GM21825 (cell line): ENCODE measurements at regions not wholly inside any gene's neighbourhood (a gene's known extent, or its start where the extent isn't known, plus 50 kb on each side); places are given as distances from the start of the nearest gene placed in this dataset.

ENCODE experiments used
- ATAC-seq: cut with Tn5 transposase; IDR thresholded peaks from one replicate; pipeline ENCODE4 v1.9.1; 2021; ENCODE audit warnings: mild to moderate bottlenecking, moderate library complexity; ENCODE audit not compliant: unreplicated experiment

GRCh38 chr17:68812876-68813584 lies 142.2 kb downstream of the ABCA8 start:
- no peak for ATAC-seq

DNA sequence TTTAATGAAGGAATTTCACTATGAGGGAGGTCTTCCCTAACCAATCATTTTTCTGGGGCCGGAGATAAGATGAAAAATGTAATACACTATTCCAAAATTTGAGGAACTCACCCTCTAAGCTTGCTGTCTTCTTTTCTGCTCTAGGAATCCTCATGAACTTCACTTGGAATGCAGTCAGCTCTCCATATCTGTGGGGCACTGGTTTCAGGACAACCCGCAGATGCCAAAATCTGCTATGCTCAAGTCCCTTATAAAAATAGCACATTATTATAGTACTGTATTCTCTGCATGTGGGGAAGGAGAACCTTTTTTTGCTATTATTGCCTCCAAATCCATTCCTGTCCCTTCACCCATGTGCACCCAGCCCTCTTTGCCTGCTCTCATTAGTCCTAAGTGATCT lies 146.0 kb downstream of the ABCA8 start:
- ATAC-seq = no peak

DNA sequence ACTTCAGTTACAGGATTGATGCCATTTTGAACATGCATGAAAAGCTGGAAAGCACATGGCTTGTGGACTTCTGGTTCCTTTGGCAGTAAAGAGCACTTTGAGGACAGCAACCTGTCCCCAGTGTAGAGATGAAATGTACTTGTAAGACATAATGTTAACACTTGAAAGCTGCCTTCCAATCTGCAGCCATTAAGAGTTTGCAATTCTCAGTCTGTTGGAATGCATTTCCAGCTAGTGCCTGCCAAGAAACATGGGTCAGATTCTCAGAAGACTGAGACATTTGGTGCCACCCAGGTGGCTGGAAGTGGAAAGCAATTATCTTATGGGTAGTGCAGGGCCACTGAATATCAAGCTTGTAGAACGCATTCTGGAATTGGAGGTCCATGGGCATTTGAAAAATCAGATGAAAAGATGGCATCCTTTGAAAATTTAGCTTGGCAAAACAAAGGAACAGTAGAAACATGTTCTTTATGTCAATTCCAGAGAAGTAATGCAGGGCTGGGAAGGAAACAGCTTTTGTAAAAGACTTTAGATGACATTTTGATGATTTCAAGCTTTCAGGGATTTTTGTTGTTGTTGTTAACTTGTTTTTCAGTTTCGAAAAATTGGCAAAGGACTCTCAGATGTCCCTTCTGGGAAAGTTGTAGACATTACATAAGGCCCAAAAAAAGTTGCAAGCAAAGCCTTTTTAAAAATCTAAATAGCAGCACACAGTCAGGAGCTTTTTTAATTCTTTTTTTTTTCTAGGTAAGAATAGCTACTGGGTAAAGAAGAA lies 147.0 kb downstream of the ABCA8 start:
- ATAC-seq = no peak

- no peak for ATAC-seq
These were observed 149.6 kb downstream of the ABCA8 start for GRCh38 chr17:68805609-68806008.

DNA sequence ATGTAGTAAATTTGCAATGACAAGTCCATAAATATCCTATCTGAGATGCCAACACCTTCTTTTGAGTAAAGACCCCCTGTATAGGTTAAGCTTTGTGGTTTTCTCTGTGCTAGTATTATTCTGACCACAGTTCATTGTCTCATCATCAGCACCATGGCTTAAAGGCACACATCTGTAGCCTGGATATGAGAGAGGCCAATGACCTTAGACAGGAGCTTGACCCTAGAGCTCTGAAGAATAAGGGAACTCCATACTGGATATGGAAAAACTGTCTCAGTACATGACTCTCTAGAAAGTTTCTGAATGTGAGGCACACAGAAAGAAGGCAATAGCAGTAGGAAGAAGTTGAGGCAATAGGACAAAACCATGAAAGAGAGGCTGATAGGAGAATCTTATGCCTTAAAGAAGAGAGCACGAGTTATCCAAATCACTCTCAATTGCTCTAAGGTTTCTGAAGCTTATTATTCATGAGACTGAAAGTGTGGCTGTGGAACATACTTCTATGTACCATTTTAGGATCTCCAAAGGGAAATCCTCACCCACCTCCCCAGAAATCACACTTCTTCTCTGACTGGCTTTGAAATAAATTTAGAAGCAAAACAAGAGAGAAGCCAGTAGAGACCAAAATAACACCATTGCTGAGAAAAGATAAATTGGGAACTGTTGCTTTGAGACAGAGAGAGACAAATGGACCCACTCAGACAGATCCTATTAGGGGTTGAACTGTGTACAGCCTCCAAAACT lies 150.2 kb downstream of the ABCA8 start:
- ATAC-seq = no peak

- ATAC-seq = no peak
These were observed 151.8 kb downstream of the ABCA8 start for GRCh38 chr17:68803164-68803929.

DNA sequence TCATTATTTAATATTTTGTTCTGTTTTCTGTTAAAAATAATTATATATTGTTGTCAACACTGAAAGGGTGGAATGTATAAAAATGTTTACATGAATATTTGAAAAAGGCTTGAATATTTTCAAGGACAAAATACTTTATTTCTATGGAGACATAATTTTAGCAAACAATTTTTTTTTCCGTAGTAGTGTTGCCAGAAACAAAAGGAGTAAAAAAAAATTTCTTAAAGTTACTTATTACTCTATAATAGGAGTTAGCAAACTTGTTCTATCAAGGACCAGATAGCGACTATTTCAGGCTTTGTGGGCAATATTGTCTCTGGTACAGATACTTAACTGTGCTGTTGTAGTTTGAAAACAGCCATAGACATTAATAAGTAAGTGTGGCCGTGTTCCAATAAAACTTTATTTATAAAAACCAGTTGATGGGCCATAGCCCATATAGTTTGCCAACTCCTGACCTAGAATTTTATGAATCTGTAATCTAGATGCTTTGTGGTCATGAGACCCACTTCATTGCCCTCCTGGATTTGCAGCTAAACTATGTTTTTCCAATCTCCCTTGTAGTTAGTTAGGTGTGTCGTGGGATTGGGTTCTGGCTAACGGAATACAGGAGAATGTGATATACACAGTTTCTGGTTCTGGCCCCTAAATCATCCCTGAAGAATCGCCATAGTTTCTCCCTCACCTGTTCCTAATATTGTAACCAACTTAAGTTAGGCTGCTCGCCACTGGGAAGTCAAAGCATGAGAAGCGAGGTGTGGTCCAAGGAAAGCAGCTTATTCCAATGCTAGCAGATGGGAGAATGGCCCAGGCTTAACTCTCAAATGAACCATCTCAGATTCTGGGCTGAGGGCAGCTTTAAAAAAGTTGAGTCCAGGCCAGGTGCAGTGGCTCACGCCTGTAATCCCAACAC lies 153.6 kb downstream of the ABCA8 start:
- no peak for ATAC-seq

- no peak for ATAC-seq
These were observed 154.4 kb downstream of the ABCA8 start for GRCh38 chr17:68800751-68801150.

- no peak for ATAC-seq
These were observed 160.4 kb downstream of the ABCA8 start for GRCh38 chr17:68794636-68795434.

- no peak for ATAC-seq
These were observed 162.3 kb downstream of the ABCA8 start for GRCh38 chr17:68792873-68793272.

DNA sequence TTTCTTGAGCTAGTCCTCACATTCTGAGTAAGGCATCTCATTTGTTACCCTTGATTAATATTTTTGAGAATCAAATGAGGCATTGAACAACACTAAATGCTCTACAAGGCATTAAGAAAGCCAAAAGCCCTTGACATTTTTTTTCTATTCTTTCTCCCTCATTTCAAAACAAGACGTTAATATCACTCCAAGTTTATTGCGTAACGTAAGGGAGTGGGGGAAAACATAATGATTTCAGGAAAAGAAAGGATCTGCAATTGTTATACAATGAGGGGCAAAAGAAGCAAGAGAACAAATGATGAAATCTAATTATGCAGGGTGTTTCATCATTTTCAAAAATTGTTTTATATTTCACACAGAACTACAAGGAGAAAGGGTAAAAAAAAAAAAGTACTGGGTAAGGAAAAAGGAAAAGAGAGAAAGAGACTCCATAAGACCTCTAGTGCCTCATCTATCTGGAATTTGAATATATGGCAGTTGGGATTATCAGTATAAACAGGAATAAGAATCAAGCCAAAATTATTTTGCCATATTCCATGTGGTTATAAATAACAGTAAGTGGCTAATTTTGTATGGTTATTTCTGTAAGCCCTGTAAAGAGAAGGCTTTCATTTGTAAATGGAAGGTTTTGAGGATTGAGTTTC lies 163.0 kb downstream of the ABCA8 start:
- ATAC-seq = no peak

DNA sequence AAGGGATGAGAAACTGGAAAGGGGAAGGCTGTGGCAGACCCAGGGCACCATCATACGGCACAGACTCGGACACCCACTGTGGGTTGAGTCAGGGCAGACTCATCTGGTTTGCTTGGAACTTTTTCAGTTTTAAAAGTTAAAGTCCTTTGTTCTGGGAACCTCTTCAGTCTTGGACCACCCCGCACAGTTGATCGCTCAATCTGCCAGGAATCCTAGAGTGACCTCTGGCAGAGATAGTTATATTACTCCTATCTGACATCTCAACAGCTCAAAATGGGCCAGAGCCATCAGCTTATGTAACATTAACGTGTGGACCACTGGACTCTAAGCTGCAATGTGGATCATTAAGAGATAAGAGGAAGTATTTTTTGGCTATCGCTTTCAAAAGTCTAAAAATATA lies 164.3 kb downstream of the ABCA8 start:
- no peak for ATAC-seq

DNA sequence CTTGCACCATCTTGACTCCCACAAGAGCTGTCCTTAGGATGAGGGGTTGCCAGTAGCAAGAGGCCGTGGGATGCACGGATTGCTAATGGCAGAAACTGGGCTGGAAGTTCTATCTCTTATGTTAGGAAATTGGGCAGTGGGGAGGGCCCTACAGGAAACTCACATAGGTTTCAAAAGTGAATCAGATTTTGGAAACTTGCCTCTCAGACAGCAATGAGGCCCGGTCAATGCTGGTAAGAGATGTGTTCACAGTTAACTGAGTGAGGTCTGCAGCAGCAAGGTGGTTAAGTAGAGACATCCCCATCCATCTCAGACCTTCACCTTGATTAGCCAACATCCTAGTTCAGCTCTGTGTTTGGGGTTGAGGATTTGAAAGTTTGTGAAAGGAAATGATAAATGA lies 164.7 kb downstream of the ABCA8 start:
- no peak for ATAC-seq

GRCh38 chr17:68789203-68789962 lies 165.8 kb downstream of the ABCA8 start:
- ATAC-seq = no peak

GRCh38 chr17:68785565-68786486 lies 169.4 kb downstream of the ABCA8 start:
- no peak for ATAC-seq

DNA sequence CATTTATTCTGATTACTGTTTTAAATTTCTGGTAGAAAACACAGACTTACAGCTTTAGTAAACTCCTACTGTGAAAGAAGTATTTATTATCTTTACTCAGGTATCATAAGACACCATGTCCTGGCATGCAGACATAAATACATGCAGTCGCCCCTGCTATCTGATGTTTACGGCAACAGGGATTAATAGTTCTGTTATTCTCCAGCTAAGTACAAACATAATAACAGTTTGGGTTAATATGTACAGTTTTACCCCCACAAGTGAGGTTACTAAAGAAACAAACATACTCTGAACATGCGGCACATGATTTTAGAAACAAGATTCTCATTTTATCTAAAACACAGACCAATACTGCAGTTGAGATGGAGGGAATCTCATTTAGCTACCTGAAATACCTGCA lies 170.8 kb downstream of the ABCA8 start:
- no peak for ATAC-seq

DNA sequence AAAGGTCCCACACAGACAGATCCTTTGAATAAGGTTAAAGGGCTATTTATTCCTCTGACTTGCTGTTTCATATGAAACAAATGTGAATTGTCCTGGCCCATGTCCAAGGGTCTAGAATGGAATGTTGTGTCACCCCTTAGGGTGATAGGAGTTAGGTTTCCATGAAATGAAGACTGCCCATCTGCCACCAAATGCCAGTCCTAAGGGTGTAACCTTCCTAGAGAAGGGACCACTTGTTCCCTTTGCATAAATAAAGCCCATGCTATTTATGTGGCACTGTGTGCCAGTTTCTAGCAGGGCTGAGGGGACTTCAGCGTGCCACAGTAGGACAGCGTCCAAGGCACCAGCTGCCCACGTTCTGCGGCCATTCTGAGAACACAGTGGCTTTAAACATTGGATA lies 171.3 kb downstream of the ABCA8 start:
- no peak for ATAC-seq
